HepG2 (cell line): ENCODE measurements at regions not wholly inside any gene's neighbourhood (a gene's known extent, or its start where the extent isn't known, plus 50 kb on each side); places are given as distances from the start of the nearest gene placed in this dataset.

Experiments
- DPF2 ChIP-seq: sonication (generic); formaldehyde crosslinking; IDR thresholded peaks from 2 replicates; pipeline ENCODE4 v1.4.0; 2020; ENCODE audit warnings: mild to moderate bottlenecking, low read depth, missing genetic modification reagents, borderline replicate concordance
- GABPB1 ChIP-seq: IDR thresholded peaks from 2 replicates; pipeline ENCODE4 v1.6.1; 2016; ENCODE audit warnings: mild to moderate bottlenecking, missing genetic modification reagents, moderate library complexity, missing compliant biosample characterization
- ZFP36 ChIP-seq: fragments of 150-350 bp; IDR thresholded peaks from 2 replicates; pipeline ENCODE4 v1.6.1; 2018; ENCODE audit warnings: borderline replicate concordance, low read length, low read depth; ENCODE audit not compliant: partially characterized antibody
- ZNF530 ChIP-seq: sonication (generic); formaldehyde crosslinking; IDR thresholded peaks from 2 replicates; pipeline ENCODE4 v1.5.0; 2020; ENCODE audit warnings: low read depth, mild to moderate bottlenecking, missing genetic modification reagents
- TF ChIP-seq, protein P1 (sequence below): sonication (generic); formaldehyde crosslinking; IDR thresholded peaks from 2 replicates; pipeline ENCODE4 v1.8.0; 2022; ENCODE audit warnings: low read depth, missing genetic modification reagents
- TF ChIP-seq, protein P2 (sequence below): sonication (generic); formaldehyde crosslinking; IDR thresholded peaks from 2 replicates; pipeline ENCODE4 v1.5.1; 2020; ENCODE audit warnings: missing genetic modification reagents, mild to moderate bottlenecking, borderline replicate concordance
- TF ChIP-seq, protein P3 (sequence below): IDR thresholded peaks from 2 replicates; pipeline ENCODE4 v1.6.1; 2016; ENCODE audit warnings: control low read depth
- TF ChIP-seq, protein P4 (sequence below): sonication (generic); formaldehyde crosslinking; IDR thresholded peaks from 2 replicates; pipeline ENCODE4 v1.5.0; 2020; ENCODE audit warnings: mild to moderate bottlenecking, missing genetic modification reagents
- TF ChIP-seq, protein P5 (sequence below): sonication (generic); formaldehyde crosslinking; IDR thresholded peaks from 2 replicates; pipeline ENCODE4 v1.5.0; 2020; ENCODE audit warnings: mild to moderate bottlenecking, missing genetic modification reagents

DNA sequence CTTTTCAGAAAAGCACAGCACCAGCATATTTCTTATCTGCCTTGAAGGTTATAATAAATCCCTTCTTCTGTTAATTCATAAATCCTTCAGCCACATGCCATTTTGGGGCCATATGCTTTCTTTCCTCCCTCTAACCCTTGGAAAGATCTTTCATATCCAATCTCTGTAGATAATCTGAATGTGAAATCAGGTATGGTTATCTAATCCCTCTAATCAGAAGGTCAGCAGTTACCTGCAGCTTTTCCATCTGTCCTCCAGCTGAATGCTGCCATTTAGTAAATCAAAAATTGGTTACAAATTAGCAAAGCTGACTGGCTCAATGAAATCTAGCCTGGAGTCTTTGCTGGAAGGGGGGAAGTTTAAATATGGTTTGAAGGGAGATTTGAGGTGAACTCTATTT lies 230.5 kb downstream of the PIK3C3 start (continued):
- TF ChIP-seq, protein P1, sequence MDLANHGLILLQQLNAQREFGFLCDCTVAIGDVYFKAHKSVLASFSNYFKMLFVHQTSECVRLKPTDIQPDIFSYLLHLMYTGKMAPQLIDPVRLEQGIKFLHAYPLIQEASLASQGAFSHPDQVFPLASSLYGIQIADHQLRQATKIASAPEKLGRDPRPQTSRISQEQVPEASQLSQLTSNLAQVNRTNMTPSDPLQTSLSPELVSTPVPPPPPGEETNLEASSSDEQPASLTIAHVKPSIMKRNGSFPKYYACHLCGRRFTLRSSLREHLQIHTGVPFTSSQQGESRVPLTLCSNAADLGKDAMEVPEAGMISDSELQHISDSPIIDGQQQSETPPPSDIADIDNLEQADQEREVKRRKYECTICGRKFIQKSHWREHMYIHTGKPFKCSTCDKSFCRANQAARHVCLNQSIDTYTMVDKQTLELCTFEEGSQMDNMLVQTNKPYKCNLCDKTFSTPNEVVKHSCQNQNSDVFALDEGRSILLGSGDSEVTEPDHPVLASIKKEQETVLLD (CRISPR knock-in tag), result no peak
- TF ChIP-seq, protein P2, sequence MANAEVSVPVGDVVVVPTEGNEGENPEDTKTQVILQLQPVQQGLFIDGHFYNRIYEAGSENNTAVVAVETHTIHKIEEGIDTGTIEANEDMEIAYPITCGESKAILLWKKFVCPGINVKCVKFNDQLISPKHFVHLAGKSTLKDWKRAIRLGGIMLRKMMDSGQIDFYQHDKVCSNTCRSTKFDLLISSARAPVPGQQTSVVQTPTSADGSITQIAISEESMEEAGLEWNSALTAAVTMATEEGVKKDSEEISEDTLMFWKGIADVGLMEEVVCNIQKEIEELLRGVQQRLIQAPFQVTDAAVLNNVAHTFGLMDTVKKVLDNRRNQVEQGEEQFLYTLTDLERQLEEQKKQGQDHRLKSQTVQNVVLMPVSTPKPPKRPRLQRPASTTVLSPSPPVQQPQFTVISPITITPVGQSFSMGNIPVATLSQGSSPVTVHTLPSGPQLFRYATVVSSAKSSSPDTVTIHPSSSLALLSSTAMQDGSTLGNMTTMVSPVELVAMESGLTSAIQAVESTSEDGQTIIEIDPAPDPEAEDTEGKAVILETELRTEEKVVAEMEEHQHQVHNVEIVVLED (CRISPR knock-in tag), result no peak
- TF ChIP-seq ZFP36, result no peak
- TF ChIP-seq, protein P3, sequence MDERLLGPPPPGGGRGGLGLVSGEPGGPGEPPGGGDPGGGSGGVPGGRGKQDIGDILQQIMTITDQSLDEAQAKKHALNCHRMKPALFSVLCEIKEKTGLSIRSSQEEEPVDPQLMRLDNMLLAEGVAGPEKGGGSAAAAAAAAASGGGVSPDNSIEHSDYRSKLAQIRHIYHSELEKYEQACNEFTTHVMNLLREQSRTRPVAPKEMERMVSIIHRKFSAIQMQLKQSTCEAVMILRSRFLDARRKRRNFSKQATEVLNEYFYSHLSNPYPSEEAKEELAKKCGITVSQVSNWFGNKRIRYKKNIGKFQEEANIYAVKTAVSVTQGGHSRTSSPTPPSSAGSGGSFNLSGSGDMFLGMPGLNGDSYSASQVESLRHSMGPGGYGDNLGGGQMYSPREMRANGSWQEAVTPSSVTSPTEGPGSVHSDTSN (CRISPR knock-in tag), result no peak
- no peak for TF ChIP-seq GABPB1 (CRISPR knock-in tag)
- TF ChIP-seq, protein P4, sequence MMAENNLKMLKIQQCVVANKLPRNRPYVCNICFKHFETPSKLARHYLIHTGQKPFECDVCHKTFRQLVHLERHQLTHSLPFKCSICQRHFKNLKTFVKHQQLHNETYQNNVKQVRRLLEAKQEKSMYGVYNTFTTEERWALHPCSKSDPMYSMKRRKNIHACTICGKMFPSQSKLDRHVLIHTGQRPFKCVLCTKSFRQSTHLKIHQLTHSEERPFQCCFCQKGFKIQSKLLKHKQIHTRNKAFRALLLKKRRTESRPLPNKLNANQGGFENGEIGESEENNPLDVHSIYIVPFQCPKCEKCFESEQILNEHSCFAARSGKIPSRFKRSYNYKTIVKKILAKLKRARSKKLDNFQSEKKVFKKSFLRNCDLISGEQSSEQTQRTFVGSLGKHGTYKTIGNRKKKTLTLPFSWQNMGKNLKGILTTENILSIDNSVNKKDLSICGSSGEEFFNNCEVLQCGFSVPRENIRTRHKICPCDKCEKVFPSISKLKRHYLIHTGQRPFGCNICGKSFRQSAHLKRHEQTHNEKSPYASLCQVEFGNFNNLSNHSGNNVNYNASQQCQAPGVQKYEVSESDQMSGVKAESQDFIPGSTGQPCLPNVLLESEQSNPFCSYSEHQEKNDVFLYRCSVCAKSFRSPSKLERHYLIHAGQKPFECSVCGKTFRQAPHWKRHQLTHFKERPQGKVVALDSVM (CRISPR knock-in tag), result no peak
- no peak for TF ChIP-seq ZNF530 (CRISPR knock-in tag)
- TF ChIP-seq DPF2 (CRISPR knock-in tag), result no peak
- TF ChIP-seq, protein P5, sequence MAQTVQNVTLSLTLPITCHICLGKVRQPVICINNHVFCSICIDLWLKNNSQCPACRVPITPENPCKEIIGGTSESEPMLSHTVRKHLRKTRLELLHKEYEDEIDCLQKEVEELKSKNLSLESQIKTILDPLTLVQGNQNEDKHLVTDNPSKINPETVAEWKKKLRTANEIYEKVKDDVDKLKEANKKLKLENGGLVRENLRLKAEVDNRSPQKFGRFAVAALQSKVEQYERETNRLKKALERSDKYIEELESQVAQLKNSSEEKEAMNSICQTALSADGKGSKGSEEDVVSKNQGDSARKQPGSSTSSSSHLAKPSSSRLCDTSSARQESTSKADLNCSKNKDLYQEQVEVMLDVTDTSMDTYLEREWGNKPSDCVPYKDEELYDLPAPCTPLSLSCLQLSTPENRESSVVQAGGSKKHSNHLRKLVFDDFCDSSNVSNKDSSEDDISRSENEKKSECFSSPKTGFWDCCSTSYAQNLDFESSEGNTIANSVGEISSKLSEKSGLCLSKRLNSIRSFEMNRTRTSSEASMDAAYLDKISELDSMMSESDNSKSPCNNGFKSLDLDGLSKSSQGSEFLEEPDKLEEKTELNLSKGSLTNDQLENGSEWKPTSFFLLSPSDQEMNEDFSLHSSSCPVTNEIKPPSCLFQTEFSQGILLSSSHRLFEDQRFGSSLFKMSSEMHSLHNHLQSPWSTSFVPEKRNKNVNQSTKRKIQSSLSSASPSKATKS, result no peak
